ENCODE measurements at regions not wholly inside any gene's neighbourhood (a gene's known extent, or its start where the extent isn't known, plus 50 kb on each side); places are given as distances from the start of the nearest gene placed in this dataset.
"Not testable (repeated sequence)": the region's sequence is repeated elsewhere in the genome, so short reads cannot be mapped to it uniquely, and the experiment has no call there.

DNA sequence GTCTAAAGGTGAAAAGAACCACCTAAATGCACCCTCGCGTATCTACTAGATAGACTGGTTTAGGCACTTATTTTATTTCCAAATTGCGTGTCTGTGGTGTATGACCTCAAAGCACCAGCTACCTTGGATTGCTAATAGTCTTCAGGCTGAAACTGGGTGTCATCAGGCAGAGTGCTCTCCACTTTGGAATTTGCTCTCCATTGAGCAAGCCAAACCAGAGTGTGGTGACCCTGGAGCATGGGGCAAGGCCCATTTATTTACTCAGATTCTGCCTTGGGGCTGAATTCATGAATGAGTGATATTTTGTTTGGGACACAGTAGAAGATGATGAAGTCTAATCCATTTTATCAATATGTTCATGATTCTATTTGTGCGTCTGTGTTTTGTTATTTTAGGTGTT, 812.8 kb upstream of the SLC35B3 start:
- no peak overlapping the region for H3K27ac ChIP-seq (ENCODE audit: low read depth)
- H3K4me1 ChIP-seq (ENCODE audit: insufficient read depth): no peaks in the 10 kb centered on the region
- DNase-seq (ENCODE audit: extremely low spot score): no peak
- no peaks in the 10 kb centered on the region for H3K36me3 ChIP-seq (ENCODE audit: insufficient read depth)
- 94% methylated on average over 4 of the region's 4 CpGs for whole genome bisulfite sequencing
- H3K4me3 ChIP-seq (ENCODE audit: low read depth, low read length): no peak overlapping the region

DNA sequence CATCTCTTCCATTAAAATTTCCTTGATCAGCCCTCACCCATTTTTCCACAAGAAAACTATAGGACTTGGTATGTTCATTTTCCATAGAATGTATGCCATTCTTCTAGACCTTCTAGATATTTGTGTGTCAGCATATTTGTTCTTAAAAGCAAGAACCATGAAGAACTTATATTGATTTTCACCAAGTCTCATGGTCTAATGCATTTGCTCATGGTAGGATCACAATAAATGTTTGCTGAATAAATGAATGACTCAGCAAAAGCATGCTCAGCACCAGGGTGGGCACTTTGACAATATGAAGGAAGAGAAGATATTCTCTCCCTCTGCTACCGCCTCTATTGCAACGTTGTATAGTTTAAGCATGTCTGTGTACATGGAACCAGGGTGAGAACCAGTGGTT, 805.5 kb upstream of the SLC35B3 start:
- Histone ChIP-seq H3K4me3 (ENCODE audit: low read depth, low read length) (no peak overlapping the region), H3K36me3 (ENCODE audit: insufficient read depth) (no peaks in the 10 kb centered on the region), H3K27ac (ENCODE audit: low read depth) (no peak overlapping the region), H3K4me1 (ENCODE audit: insufficient read depth) (no peaks in the 10 kb centered on the region)
- 97% methylated on average over 2 of the region's 2 CpGs for WGBS
- DNase-seq (ENCODE audit: extremely low spot score): no peak

DNA sequence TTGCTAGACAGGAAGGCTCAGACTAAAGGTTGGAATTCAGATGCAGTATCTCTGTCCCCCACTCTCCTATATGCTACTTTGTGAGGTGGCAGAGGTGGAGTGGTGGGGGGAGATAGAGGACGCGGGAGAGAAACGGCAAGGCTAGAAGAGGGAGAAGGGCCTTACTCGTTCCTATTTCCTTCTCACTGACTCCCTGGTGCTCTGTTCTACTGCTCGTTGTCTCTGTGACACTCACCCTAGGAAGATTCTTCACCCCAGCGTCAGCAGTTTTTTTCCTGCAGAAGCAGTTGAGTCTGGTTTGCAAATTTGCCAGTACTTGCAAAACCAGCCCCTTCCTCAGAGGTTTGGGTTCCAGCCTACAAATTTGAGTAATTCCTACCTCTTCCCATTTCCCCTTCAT, 801.1 kb upstream of the SLC35B3 start:
- H3K4me3 ChIP-seq (ENCODE audit: low read depth, low read length): no peak overlapping the region
- WGBS: 61% methylated on average over 6 of the region's 6 CpGs
- DNase-seq (ENCODE audit: extremely low spot score): no peak

DNA sequence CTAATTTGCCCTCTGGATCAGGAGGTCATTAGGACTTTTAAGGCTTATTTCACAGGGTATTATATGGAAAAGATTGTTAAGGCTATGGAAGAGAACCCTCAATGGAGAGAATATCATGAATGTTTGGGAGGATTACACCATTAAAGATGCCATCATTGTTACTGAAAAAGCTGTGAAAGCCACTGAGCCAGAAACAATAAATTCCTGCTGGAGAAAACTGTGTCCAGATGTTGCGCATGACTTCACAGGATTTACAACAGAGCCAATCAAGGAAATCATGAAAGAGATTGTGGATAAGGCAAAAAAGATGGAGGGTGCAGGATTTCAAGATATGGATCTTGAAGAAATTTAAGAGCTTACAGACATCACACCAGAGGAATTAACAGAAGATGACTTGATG, 798.3 kb upstream of the SLC35B3 start:
- DNase-seq (ENCODE audit: extremely low spot score): no peak
- WGBS: 78% methylated on average over 1 of the region's 1 CpG
- Histone ChIP-seq H3K4me1 (ENCODE audit: insufficient read depth) (no peaks in the 10 kb centered on the region), H3K36me3 (ENCODE audit: insufficient read depth) (no peaks in the 10 kb centered on the region), H3K4me3 (ENCODE audit: low read depth, low read length) (no peak overlapping the region), H3K27ac (ENCODE audit: low read depth) (no peak overlapping the region)

More for the DNA sequence above, 801.1 kb upstream of the SLC35B3 start:
- no peaks in the 10 kb centered on the region for H3K4me1 ChIP-seq (ENCODE audit: insufficient read depth)
- H3K36me3 ChIP-seq (ENCODE audit: insufficient read depth): no peaks in the 10 kb centered on the region
- no peak overlapping the region for H3K27ac ChIP-seq (ENCODE audit: low read depth)

DNA sequence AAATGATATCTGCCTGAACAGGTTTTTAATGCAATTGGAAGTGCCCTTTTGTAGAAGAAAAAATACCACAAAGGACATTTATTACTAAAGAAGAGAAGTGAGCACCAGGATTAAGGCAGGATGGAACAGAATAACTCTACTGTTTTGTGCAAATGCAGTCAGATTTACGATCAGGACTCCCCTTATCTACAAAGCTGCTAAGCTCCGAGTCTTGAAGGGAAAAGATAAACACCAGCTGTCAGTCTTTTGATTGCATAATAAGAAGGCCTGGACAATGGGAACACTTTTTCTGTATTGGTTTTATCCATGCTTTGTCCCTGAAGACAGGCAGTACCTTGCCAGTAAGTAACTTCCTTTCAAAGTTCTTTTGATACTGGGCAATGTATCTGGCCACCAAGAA, 797.9 kb upstream of the SLC35B3 start:
- no peak for DNase-seq (ENCODE audit: extremely low spot score)
- 6% methylated on average over 2 of the region's 2 CpGs for WGBS
- Histone ChIP-seq H3K36me3 (ENCODE audit: insufficient read depth) (no peaks in the 10 kb centered on the region), H3K4me3 (ENCODE audit: low read depth, low read length) (no peak overlapping the region), H3K4me1 (ENCODE audit: insufficient read depth) (no peaks in the 10 kb centered on the region), H3K27ac (ENCODE audit: low read depth) (no peak overlapping the region)

DNA sequence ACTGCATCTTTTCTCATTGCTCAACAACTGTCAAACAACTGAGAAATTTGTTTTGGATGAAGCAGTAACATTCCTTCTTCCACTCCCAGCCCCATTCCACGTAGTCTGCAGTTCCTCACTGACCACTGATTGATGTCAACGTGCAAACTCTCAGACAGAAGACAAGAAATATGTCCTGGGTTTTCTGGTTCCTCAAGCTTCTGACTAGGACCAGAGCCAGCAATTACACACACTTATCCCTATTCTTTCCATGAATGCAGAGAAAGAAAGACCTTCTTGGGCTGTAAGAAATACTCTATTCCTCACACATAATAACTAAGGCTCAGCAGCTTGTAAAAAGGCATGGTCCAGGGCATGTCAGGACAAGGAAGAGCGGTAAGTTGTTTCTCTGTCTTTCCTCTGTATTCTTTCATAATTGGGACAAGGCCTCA, 790.1 kb upstream of the SLC35B3 start:
- Histone ChIP-seq H3K4me1 (ENCODE audit: insufficient read depth) (no peaks in the 10 kb centered on the region), H3K4me3 (ENCODE audit: low read depth, low read length) (no peak overlapping the region), H3K27ac (ENCODE audit: low read depth) (no peak overlapping the region), H3K36me3 (ENCODE audit: insufficient read depth) (no peaks in the 10 kb centered on the region)
- 22% methylated on average over 3 of the region's 3 CpGs for WGBS
- DNase-seq (ENCODE audit: extremely low spot score): no peak

DNA sequence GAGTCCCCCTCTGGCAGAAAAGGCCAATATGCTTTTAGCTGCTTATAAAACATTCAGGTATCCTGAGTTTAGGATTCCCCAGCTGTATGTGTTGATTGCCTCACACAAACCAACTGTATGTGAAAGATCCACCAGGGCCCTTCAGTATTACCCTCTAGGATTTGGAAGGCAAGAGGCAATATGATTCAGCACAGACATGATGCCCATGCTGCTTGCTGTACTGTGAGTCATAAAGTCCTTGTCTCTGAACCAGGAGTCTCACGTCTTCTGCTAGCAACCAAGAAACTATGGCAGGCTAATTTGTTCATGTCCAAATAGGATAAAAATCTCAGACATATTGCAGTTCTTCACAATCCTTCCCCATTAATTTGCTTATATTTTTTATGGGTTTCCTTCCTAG, 789.2 kb upstream of the SLC35B3 start:
- no peaks in the 10 kb centered on the region for H3K4me1 ChIP-seq (ENCODE audit: insufficient read depth)
- H3K27ac ChIP-seq (ENCODE audit: low read depth): no peak overlapping the region
- DNase-seq (ENCODE audit: extremely low spot score): no peak
- WGBS: 82% methylated on average over 1 of the region's 1 CpG
- H3K4me3 ChIP-seq (ENCODE audit: low read depth, low read length): no peak overlapping the region
- H3K36me3 ChIP-seq (ENCODE audit: insufficient read depth): no peaks in the 10 kb centered on the region

DNA sequence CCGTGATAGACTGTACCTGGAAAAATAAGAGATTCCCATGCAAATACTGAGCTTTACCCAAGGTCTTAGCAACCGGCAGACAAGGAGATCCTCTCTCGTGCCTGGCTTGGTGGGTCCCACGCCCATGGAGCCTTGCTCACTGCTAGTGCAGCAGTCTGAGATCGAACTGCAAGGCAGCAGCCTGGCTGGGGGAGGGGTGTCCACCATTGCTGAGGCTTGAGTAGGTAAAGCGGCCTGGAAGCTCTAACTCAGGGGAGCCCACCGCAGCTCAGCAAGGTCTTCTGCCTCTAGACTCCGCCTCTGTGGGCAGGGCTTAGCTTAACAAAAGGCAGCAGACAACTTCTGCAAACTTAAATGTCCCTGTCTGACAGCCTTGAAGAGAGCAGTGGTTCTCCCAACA, 778.4 kb upstream of the SLC35B3 start:
- not testable (repeated sequence) for DNase-seq (ENCODE audit: extremely low spot score); H3K4me1 ChIP-seq (ENCODE audit: insufficient read depth); H3K4me3 ChIP-seq (ENCODE audit: low read depth, low read length); H3K36me3 ChIP-seq (ENCODE audit: insufficient read depth); H3K27ac ChIP-seq (ENCODE audit: low read depth)
- 85% methylated on average over 8 of the region's 8 CpGs for WGBS

DNA sequence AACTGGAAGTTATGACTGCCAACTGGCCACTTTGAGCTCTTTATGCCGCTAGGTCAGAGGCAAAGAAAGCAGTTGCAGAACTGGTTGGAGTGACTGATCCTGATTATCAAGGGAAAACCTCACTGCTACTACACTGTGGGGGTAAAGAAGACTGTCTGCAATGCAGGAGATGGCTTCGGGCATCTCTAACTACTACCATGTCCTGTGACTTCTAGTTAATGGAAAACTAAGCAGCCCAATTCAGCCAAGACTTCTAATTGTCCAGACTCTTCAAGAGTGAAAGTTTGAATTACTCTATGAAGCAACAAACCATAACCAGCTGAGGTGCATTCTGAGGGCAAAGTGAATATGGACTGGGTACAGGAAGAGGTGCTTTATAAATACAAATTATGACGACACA, 773.6 kb upstream of the SLC35B3 start:
- H3K4me3 ChIP-seq (ENCODE audit: low read depth, low read length): no peak overlapping the region
- WGBS: 83% methylated on average over 3 of the region's 3 CpGs
- DNase-seq (ENCODE audit: extremely low spot score): no peak
- H3K27ac ChIP-seq (ENCODE audit: low read depth): no peak overlapping the region
- no peaks in the 10 kb centered on the region for H3K4me1 ChIP-seq (ENCODE audit: insufficient read depth)
- H3K36me3 ChIP-seq (ENCODE audit: insufficient read depth): no peaks in the 10 kb centered on the region

DNA sequence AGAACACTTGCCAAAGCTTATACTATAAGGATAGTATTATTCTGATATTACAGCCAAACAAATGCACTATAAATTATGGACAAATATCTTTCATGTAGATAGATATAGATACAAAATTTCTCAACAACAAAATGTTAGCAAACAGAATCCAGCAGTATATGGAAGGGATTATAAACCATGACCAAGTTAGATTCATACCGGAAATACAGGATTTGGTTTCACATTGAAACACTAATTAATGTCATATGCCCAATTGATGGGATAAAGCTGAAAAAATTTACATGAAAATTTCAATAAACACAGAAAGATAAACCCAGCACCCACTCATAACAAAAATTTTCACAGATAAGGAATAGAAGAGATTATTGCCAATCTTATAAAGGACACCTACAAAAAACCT, 770.3 kb upstream of the SLC35B3 start:
- Histone ChIP-seq H3K4me3 (ENCODE audit: low read depth, low read length) (no peak overlapping the region), H3K27ac (ENCODE audit: low read depth) (no peak overlapping the region), H3K4me1 (ENCODE audit: insufficient read depth) (no peaks in the 10 kb centered on the region), H3K36me3 (ENCODE audit: insufficient read depth) (no peaks in the 10 kb centered on the region)
- 67% methylated on average over 1 of the region's 1 CpG for WGBS
- no peak for DNase-seq (ENCODE audit: extremely low spot score)

DNA sequence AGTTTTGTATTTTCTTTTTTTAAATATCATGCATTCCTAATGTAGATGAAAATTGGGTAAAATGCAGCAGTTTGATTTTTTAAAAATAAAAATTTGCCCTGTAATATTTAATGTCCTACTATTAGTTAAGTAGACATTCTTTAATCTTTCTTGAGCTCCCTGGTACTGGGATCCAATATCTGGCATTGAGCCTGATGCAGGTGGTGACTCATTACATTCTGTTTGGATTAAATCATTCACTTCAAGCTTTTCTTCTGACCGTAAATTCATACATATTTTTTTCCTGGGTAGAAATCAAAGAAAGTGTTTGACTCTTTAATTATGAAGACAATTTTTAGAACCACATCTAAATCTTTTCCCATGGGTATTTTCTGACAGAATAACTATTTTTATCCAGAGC, 768.8 kb upstream of the SLC35B3 start:
- H3K4me3 ChIP-seq (ENCODE audit: low read depth, low read length): no peak overlapping the region
- WGBS: 66% methylated on average over 1 of the region's 1 CpG
- H3K36me3 ChIP-seq (ENCODE audit: insufficient read depth): no peaks in the 10 kb centered on the region
- H3K4me1 ChIP-seq (ENCODE audit: insufficient read depth): no peaks in the 10 kb centered on the region
- no peak for DNase-seq (ENCODE audit: extremely low spot score)
- no peak overlapping the region for H3K27ac ChIP-seq (ENCODE audit: low read depth)

DNA sequence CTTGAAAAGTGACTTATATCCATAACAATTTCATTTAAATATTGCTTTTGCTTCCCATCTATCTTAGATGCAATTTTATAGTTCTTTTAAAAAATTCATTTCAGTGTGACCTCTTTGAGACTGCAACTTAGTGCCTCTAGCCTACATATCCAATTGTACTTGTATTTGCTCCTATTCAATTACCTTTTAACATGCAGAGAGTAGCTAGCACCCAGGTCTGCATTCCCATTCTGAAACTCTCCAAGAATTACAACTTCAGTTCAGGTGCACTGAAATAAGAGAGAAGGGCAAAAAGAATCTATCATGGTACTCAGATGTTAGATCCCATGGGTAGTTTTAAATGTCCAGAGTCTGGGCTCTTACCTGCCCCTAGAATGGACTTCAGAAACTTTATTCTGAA, 765.4 kb upstream of the SLC35B3 start:
- no peaks in the 10 kb centered on the region for H3K4me1 ChIP-seq (ENCODE audit: insufficient read depth)

DNA sequence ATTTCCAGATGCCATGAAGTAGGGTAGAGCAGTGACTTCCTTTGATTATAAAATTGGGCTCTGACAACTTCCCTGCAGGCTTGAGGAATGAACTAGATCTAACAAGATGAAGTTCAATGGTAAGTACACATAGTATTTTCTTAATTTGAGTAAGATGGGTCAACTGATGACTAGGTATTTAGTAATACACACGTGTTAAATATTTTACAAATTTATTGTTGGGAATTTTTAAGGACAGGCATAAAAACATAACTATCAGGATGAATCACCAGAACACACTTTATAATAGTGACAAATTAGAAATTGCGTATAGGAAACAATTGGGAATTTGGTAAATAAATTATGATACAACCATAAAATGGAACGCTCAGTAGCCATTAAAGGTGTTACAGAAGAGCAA, 762.4 kb upstream of the SLC35B3 start:
- DNase-seq (ENCODE audit: extremely low spot score): no peak
- no peak overlapping the region for H3K27ac ChIP-seq (ENCODE audit: low read depth)
- H3K36me3 ChIP-seq (ENCODE audit: insufficient read depth): no peaks in the 10 kb centered on the region
- no peaks in the 10 kb centered on the region for H3K4me1 ChIP-seq (ENCODE audit: insufficient read depth)
- 80% methylated on average over 3 of the region's 3 CpGs for WGBS
- no peak overlapping the region for H3K4me3 ChIP-seq (ENCODE audit: low read depth, low read length)

More for the DNA sequence above, 765.4 kb upstream of the SLC35B3 start:
- H3K27ac ChIP-seq (ENCODE audit: low read depth): no peak overlapping the region
- H3K36me3 ChIP-seq (ENCODE audit: insufficient read depth): no peaks in the 10 kb centered on the region
- no peak overlapping the region for H3K4me3 ChIP-seq (ENCODE audit: low read depth, low read length)
- DNase-seq (ENCODE audit: extremely low spot score): no peak

DNA sequence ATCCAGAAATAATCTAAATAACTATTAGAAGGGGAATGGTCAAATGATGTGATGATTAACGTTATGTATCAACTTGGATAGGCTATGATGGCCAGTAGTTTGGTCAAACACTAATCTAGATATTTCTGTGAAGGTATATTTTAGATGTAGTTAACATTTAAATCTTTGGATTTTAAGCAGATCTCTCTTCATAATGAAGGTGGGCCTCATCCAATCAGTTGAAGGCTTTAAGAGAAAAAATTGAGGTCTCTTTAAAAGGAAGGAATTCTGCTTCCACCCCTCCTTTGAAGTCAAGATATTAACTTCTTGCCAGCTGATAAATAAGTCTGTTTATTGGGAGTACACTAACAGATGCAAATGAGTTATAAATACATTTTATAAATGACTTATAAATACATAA, 760.0 kb upstream of the SLC35B3 start:
- no peak overlapping the region for H3K27ac ChIP-seq (ENCODE audit: low read depth)
- H3K36me3 ChIP-seq (ENCODE audit: insufficient read depth): no peaks in the 10 kb centered on the region
- 73% methylated on average over 1 of the region's 1 CpG for WGBS
- no peak for DNase-seq (ENCODE audit: extremely low spot score)
- H3K4me3 ChIP-seq (ENCODE audit: low read depth, low read length): no peak overlapping the region
- no peaks in the 10 kb centered on the region for H3K4me1 ChIP-seq (ENCODE audit: insufficient read depth)

DNA sequence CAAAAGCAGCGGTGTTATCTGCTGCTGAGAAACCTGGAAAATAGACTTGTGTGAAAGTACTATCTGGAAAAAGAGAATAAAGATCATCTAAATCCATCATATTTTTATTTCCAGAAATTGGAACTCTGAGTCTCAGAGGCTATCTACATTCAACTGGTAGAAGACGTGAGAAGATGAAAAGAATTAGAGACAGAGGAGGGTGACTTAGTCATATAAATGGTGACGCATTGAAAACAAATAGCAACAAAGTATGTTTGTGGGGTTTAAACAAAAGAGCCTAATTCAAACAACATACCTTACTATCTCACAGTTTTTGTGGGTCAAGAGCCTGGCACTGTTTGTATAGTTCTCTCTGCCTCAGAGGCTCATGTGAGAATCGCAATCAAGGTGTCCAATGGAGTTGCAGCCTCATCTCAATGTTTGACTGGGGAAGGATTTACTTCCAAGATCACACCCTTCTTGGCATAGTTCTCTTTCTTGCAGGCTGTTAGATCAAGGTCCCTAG, 757.1 kb upstream of the SLC35B3 start:
- Histone ChIP-seq H3K27ac (ENCODE audit: low read depth) (no peak overlapping the region), H3K4me3 (ENCODE audit: low read depth, low read length) (no peak overlapping the region), H3K36me3 (ENCODE audit: insufficient read depth) (no peaks in the 10 kb centered on the region), H3K4me1 (ENCODE audit: insufficient read depth) (no peaks in the 10 kb centered on the region)
- 91% methylated on average over 4 of the region's 4 CpGs for WGBS
- DNase-seq (ENCODE audit: extremely low spot score): no peak
